AG04449 (cell line): ENCODE measurements at regions not wholly inside any gene's neighbourhood (a gene's known extent, or its start where the extent isn't known, plus 50 kb on each side); places are given as distances from the start of the nearest gene placed in this dataset.
A peak's percentile ranks its signal among the peaks of the same experiment; 100 is the strongest.

Source experiments
- CTCF ChIA-PET: fragments of 350-600 bp; formaldehyde crosslinking; extraction: SDS; loops from one replicate; lab custom pipeline; 2021; ENCODE audit warnings: antibody characterized with exemption; lab: Yijun Ruan, JAX
- POLR2A ChIA-PET: fragments of 400-600, 350-600 bp; formaldehyde crosslinking; extraction: SDS; loops from one replicate; lab custom pipeline; 2020; ENCODE audit warnings: antibody characterized with exemption, inconsistent platforms; lab: Yijun Ruan, JAX
- DNase-seq: peaks from one replicate; pipeline ENCODE4 v3.0.0-alpha.2; 2010; ENCODE audit warnings: low read depth, low spot score
- H3K4me3 ChIP-seq: 2 replicates; pipeline ENCODE4 v1.5.1; 2011; ENCODE audit warnings: low read depth, mild to moderate bottlenecking, control low read depth, low read length
- CTCF ChIP-seq: IDR thresholded peaks from one replicate; pipeline ENCODE4 v1.5.1; 2011; ENCODE audit warnings: mild to moderate bottlenecking, moderate library complexity, low read length, control low read depth, inconsistent platforms; ENCODE audit not compliant: insufficient read depth; ENCODE audit errors: missing control alignments

GRCh38 chr9:129339539-129340157, 161.6 kb upstream of the IER5L start:
- ChIA-PET CTCF (interaction anchor here (1.0 to 1.2 kb wide), 2 partner anchors 8 to 166 kb away, joined by 3 to 5 read pairs; no protein-coding TSS in a partner anchor), POLR2A (interaction anchor here (1.3 to 1.6 kb wide), 2 partner anchors 142 to 162 kb away, joined by 3 to 7 read pairs; partner anchors contain the start of gene IER5L)
- H3K4me3 ChIP-seq = no peak overlapping the region
- no peak for DNase-seq
- no peak for TF ChIP-seq CTCF

DNA sequence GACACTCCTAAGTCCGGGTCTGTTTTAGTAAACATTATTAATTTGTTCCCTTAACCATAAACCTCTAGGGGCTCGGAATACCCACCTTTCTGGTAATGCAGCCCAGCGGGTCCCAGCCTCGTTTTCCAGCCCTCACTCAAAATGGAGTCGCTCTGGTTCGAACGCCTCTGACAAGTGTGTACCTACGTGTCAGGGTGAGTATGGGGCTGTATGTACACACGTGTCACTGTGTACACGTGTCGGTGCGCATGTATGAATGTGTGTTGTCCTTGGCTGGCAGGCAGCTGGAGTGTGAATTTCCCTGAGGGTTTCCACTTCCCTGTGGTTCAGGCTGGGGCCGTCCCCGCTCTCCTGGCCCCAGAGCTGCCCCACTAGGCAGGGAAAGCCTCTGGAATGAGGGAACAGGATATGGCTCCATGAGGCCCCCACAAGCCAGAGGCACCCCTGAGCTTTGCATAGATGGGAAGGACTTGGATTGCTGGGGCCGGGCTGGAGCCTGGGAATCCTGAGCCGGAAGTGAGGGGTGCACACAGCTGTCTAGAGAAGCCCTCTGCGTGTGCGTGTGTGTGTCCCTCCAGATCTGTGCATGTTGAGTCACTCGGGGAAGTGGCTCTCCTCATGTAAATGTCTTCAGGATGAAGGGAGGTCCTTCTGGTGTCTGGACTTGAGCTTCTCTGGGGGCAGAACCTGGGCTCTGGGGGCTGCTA, 160.8 kb upstream of the IER5L start:
- no peak for TF ChIP-seq CTCF
- ChIA-PET CTCF (interaction anchor here (1.0 to 1.2 kb wide), 2 partner anchors 9 to 165 kb away, joined by 3 to 5 read pairs; no protein-coding TSS in a partner anchor), POLR2A (interaction anchor here (1.3 to 1.6 kb wide), 2 partner anchors 143 to 161 kb away, joined by 3 to 7 read pairs; partner anchors contain the start of gene IER5L)
- DNase-seq = peak; percentile 23
- H3K4me3 ChIP-seq = no peak overlapping the region

DNA sequence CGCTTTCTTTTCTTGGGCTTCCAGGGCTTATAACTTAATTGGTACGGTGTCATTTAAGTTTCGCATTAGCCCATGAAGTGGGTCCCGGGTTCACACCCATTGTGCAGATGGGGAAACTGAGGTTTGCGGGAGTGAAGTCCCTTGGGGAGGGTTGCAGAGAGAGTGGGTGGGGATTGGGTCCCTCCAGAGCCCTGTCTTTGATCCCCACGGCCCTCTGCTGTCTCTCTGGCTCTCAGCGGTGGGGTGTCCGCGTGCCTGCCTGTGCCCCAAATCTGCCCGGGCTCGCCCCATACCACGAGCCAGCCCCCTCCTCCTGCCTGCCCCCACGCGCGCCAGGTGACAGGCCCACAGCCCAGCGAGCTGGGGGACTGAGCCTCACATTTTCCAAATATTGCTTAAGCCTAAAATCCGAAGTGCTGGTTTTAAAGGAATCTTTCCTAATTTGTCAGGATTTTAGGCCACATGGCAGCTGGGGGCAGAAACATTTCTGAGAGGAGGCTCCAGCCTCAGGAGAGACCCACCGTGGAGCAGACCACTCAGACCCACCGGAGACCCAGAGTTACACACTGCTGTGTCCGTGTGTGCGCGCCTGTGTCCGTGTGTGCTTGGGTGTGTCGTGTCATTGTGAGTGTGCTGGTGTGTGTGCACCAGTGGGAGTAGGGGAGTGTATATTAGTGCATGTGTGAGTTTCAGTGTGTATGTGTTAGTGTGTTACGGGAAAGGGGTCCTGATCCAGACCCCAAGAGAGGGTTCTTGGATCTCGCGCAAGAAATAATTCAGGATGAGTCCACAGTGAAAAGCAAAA, 159.5 kb upstream of the IER5L start:
- CTCF ChIA-PET = interaction anchor here (1.6 kb wide), 1 partner anchor 164 kb away, joined by 4 read pairs; no protein-coding TSS in a partner anchor

GRCh38 chr9:129336601-129337331, 158.7 kb upstream of the IER5L start:
- DNase-seq = peak; percentile 23
- ChIA-PET CTCF (interaction anchor here (1.4 to 3.3 kb wide), 4 partner anchors 163 to 198 kb away, joined by 3 to 16 read pairs (median 5); no protein-coding TSS in a partner anchor), POLR2A (no interaction called here)
- TF ChIP-seq CTCF = no peak
- H3K4me3 ChIP-seq = peak overlapping the region; percentile 23

More for the DNA sequence above, 159.5 kb upstream of the IER5L start:
- no peak for TF ChIP-seq CTCF
- POLR2A ChIA-PET = no interaction called here
- H3K4me3 ChIP-seq = peak overlapping the region; percentile 23
- DNase-seq = no peak

- H3K4me3 ChIP-seq = no peak overlapping the region
Observed at GRCh38 chr9:129336130-129336528, 158.1 kb upstream of the IER5L start.

More at GRCh38 chr9:129336130-129336528, 158.1 kb upstream of the IER5L start:
- no peak for TF ChIP-seq CTCF
- ChIA-PET POLR2A (interaction anchor here (2.2 to 2.4 kb wide), 2 partner anchors 161 to 163 kb away, joined by 12 to 19 read pairs; no protein-coding TSS in a partner anchor), CTCF (interaction anchor here (0.7 to 3.3 kb wide), 7 partner anchors 16 to 289 kb away, joined by 3 to 16 read pairs (median 6); no protein-coding TSS in a partner anchor)
- DNase-seq = no peak
